Hepatocyte (in vitro differentiated cells): ENCODE measurements at regions not wholly inside any gene's neighbourhood (a gene's known extent, or its start where the extent isn't known, plus 50 kb on each side); places are given as distances from the start of the nearest gene placed in this dataset.

ENCODE experiments used
- EZH2 ChIP-seq: fragments of 200-600 bp; sonication (generic); IDR thresholded peaks from 2 replicates; pipeline ENCODE4 v1.6.1; 2016; ENCODE audit warnings: antibody characterized with exemption, mild to moderate bottlenecking, borderline replicate concordance
- TF ChIP-seq, protein P1 (sequence below): fragments of 200-600 bp; sonication (generic); IDR thresholded peaks from 2 replicates; pipeline ENCODE4 v1.5.1; 2016; ENCODE audit warnings: antibody characterized with exemption, mild to moderate bottlenecking; ENCODE audit not compliant: poor library complexity

DNA sequence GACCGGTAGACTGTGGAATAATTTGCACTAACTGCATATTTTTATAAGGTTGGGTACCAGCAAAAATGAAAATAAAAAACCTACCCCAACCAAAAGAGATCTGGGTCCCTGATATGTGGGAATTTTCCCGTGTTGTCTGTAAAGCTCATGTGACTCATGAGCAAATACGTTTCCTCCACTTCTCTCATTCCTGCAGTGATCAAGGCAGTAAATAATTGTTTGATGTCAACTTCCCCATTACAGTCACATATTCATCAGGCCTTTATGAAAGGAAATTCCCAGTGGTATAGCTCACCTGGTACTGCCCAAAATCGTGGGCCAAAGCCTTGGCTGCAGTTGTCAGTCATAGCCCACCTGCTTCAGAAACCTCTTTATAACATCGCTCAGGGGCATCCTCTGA is 166.0 kb upstream of the ANK3 start:
- TF ChIP-seq, protein P1, sequence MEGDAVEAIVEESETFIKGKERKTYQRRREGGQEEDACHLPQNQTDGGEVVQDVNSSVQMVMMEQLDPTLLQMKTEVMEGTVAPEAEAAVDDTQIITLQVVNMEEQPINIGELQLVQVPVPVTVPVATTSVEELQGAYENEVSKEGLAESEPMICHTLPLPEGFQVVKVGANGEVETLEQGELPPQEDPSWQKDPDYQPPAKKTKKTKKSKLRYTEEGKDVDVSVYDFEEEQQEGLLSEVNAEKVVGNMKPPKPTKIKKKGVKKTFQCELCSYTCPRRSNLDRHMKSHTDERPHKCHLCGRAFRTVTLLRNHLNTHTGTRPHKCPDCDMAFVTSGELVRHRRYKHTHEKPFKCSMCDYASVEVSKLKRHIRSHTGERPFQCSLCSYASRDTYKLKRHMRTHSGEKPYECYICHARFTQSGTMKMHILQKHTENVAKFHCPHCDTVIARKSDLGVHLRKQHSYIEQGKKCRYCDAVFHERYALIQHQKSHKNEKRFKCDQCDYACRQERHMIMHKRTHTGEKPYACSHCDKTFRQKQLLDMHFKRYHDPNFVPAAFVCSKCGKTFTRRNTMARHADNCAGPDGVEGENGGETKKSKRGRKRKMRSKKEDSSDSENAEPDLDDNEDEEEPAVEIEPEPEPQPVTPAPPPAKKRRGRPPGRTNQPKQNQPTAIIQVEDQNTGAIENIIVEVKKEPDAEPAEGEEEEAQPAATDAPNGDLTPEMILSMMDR: no peak
- TF ChIP-seq EZH2: no peak
